ENCODE measurements at regions not wholly inside any gene's neighbourhood (a gene's known extent, or its start where the extent isn't known, plus 50 kb on each side); places are given as distances from the start of the nearest gene placed in this dataset.

GRCh38 chr17:77454242-77455095 is 313.7 kb downstream of the SEC14L1 start:
- H3K4me1 Mint-ChIP-seq (ENCODE audit: unreplicated experiment) = peaks cover 68% of the 10 kb centered on the region
- peak overlapping the region; percentile 96 for H3K27ac Mint-ChIP-seq (ENCODE audit: unreplicated experiment)
- H3K4me3 Mint-ChIP-seq (ENCODE audit: unreplicated experiment) = no peak overlapping the region
- no peaks in the 10 kb centered on the region for H3K9me3 Mint-ChIP-seq (ENCODE audit: unreplicated experiment)
- no peak for TF ChIP-seq CTCF (IDR thresholded peaks at IDR 0.05)
- H3K27me3 Mint-ChIP-seq (ENCODE audit: unreplicated experiment) = no peaks in the 10 kb centered on the region
- DNase-seq (ENCODE audit: extremely low spot score, unreplicated experiment) = no peak
- peaks cover 5% of the 10 kb centered on the region for H3K36me3 Mint-ChIP-seq (ENCODE audit: unreplicated experiment)

- no peak overlapping the region for H3K4me3 Mint-ChIP-seq (ENCODE audit: unreplicated experiment)
- H3K27me3 Mint-ChIP-seq (ENCODE audit: unreplicated experiment) = no peaks in the 10 kb centered on the region
Measured at GRCh38 chr17:77455111-77455890, 314.5 kb downstream of the SEC14L1 start.

DNA sequence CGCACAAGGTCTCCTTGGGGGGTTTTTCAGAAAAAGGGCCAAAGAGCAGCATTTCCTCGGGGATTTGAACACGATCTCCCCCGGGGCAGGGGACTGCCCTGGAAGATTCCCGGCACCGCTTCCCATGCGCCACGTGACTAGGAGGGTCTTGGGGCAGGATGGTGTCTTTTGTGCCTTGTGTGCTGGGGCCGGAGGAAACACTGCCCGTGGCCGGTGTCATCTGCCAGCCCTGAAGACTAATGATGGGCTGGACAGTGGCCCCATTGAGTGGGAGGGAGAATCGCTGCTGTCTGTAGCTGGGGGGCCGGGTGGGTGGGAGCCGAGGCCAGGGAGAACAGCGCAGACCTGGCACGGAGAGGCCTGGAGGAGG is 315.1 kb downstream of the SEC14L1 start:
- DNase-seq (ENCODE audit: extremely low spot score, unreplicated experiment) = no peak
- Mint-ChIP-seq H3K27me3 (ENCODE audit: unreplicated experiment) (no peaks in the 10 kb centered on the region), H3K27ac (ENCODE audit: unreplicated experiment) (peak overlapping the region; percentile 68), H3K36me3 (ENCODE audit: unreplicated experiment) (peaks cover 5% of the 10 kb centered on the region), H3K4me3 (ENCODE audit: unreplicated experiment) (no peak overlapping the region), H3K9me3 (ENCODE audit: unreplicated experiment) (no peaks in the 10 kb centered on the region), H3K4me1 (ENCODE audit: unreplicated experiment) (peaks cover 68% of the 10 kb centered on the region)
- no peak for TF ChIP-seq CTCF (IDR thresholded peaks at IDR 0.05)

More at GRCh38 chr17:77455111-77455890, 314.5 kb downstream of the SEC14L1 start:
- TF ChIP-seq CTCF (IDR thresholded peaks at IDR 0.05) = no peak
- DNase-seq (ENCODE audit: extremely low spot score, unreplicated experiment) = no peak
- no peaks in the 10 kb centered on the region for H3K9me3 Mint-ChIP-seq (ENCODE audit: unreplicated experiment)
- peaks cover 68% of the 10 kb centered on the region for H3K4me1 Mint-ChIP-seq (ENCODE audit: unreplicated experiment)
- peaks cover 5% of the 10 kb centered on the region for H3K36me3 Mint-ChIP-seq (ENCODE audit: unreplicated experiment)
- H3K27ac Mint-ChIP-seq (ENCODE audit: unreplicated experiment) = peak overlapping the region; percentile 68

GRCh38 chr17:77456271-77456950 is 315.6 kb downstream of the SEC14L1 start:
- no peak overlapping the region for H3K27ac Mint-ChIP-seq (ENCODE audit: unreplicated experiment)
- H3K4me3 Mint-ChIP-seq (ENCODE audit: unreplicated experiment) = no peak overlapping the region
- H3K9me3 Mint-ChIP-seq (ENCODE audit: unreplicated experiment) = no peaks in the 10 kb centered on the region
- H3K27me3 Mint-ChIP-seq (ENCODE audit: unreplicated experiment) = no peaks in the 10 kb centered on the region
- H3K36me3 Mint-ChIP-seq (ENCODE audit: unreplicated experiment) = peaks cover 5% of the 10 kb centered on the region
- H3K4me1 Mint-ChIP-seq (ENCODE audit: unreplicated experiment) = peaks cover 66% of the 10 kb centered on the region
- DNase-seq (ENCODE audit: extremely low spot score, unreplicated experiment) = no peak
- no peak for TF ChIP-seq CTCF (IDR thresholded peaks at IDR 0.05)

Measured in osteocyte (in vitro differentiated cells).